ENCODE measurements at regions not wholly inside any gene's neighbourhood (a gene's known extent, or its start where the extent isn't known, plus 50 kb on each side); places are given as distances from the start of the nearest gene placed in this dataset.

DNA sequence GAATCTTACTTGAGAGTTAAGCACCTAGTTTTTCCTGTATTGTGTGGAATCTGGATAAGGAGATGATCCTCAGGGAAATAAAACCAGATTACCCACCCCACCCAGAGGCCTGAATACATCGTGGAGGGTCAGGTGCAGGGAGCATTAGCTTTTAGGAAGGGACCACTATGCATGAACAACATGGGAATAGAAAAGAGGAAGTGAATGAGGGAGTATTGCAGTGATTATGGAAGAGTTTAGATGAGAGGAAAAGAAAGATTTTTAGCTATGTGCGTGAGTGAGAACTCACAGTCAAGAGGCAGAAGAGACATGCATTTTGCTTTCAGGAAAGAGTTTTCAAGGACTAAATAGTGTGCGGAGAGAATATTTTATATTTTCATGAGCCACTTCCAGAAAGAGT, 222.3 kb upstream of the S100G start:
- Histone ChIP-seq H3K18ac (ENCODE audit: low read length) (no peak overlapping the region), H2AK5ac (ENCODE audit: low read length) (no peak overlapping the region), H3K9ac (ENCODE audit: low read length) (no peak overlapping the region), H2AFZ (ENCODE audit: insufficient read depth, low read length, poor library complexity) (no peak overlapping the region), H2BK12ac (ENCODE audit: low read length) (no peak overlapping the region), H2BK120ac (ENCODE audit: insufficient read depth, low read length, poor library complexity) (no peak overlapping the region), H3K23ac (ENCODE audit: low read length) (no peak overlapping the region), H3K36me3 (ENCODE audit: control insufficient read depth in 1 of 2, insufficient read depth in 2 of 2, low read length in 2 of 2) (no peaks in the 10 kb centered on the region), H3K14ac (ENCODE audit: low read length) (no peak overlapping the region), H3K4me2 (ENCODE audit: low read length) (no peak overlapping the region), H3K79me2 (ENCODE audit: control insufficient read depth, insufficient read depth, low read length, poor library complexity) (no peaks in the 10 kb centered on the region), H3K4ac (ENCODE audit: low read depth, low read length) (no peak overlapping the region), H2BK5ac (ENCODE audit: low read depth, low read length, poor library complexity) (no peak overlapping the region), H3K27ac (ENCODE audit: low read depth, low read length) (no peak overlapping the region), H4K91ac (ENCODE audit: low read depth, low read length) (no peak overlapping the region), H4K8ac (ENCODE audit: low read depth, low read length) (no peak overlapping the region), H4K12ac (ENCODE audit: low read depth, low read length) (no peak overlapping the region), H3K4me3 (ENCODE audit: low read depth, low read length) (no peak overlapping the region), H3K79me1 (ENCODE audit: low read length) (no peaks in the 10 kb centered on the region), H3K9me3 (ENCODE audit: insufficient read depth, low read depth, low read length) (no peaks in the 10 kb centered on the region), H3K4me1 (ENCODE audit: control insufficient read depth in 1 of 2, insufficient read depth in 2 of 2, low read length in 2 of 2) (no peaks in the 10 kb centered on the region), H3K27me3 (ENCODE audit: insufficient read depth, low read length) (no peaks in the 10 kb centered on the region)
- no peak for DNase-seq
- WGBS (ENCODE audit: extremely low coverage, insufficient coverage, insufficient read length) = no CpG with 5 or more reads among the region's 3 CpGs

DNA sequence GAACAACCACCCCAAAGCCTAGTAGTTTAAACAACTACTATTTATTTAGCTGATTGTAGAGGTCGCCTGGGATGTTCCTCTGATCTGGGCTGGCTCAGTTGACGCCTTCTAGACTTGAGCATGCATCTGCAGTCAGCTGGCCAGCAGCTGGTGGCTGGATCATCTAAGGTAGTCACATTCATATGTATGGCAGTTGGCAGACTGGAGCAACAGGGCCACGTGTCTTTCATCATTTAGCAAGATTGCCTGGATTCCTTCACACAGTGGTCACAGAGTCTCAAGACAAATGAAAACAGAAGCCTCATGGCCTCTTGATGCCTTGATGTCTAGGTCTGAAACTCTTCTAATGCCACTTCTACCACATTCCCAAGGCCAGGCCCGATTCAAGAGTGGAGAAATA, 220.6 kb upstream of the S100G start:
- no peak overlapping the region for H2AK5ac ChIP-seq (ENCODE audit: low read length)
- no peak overlapping the region for H3K18ac ChIP-seq (ENCODE audit: low read length)
- H3K27ac ChIP-seq (ENCODE audit: low read depth, low read length) = no peak overlapping the region
- H3K9me3 ChIP-seq (ENCODE audit: insufficient read depth, low read depth, low read length) = no peaks in the 10 kb centered on the region
- no peak overlapping the region for H2BK5ac ChIP-seq (ENCODE audit: low read depth, low read length, poor library complexity)
- H3K4me2 ChIP-seq (ENCODE audit: low read length) = no peak overlapping the region
- H3K4ac ChIP-seq (ENCODE audit: low read depth, low read length) = no peak overlapping the region
- no peak overlapping the region for H3K4me3 ChIP-seq (ENCODE audit: low read depth, low read length)
- no peak overlapping the region for H4K8ac ChIP-seq (ENCODE audit: low read depth, low read length)
- H3K23ac ChIP-seq (ENCODE audit: low read length) = no peak overlapping the region
- no peak overlapping the region for H3K14ac ChIP-seq (ENCODE audit: low read length)
- DNase-seq = peak; percentile 10 to 48
- no peak overlapping the region for H2BK12ac ChIP-seq (ENCODE audit: low read length)
- H3K79me1 ChIP-seq (ENCODE audit: low read length) = no peaks in the 10 kb centered on the region
- H3K27me3 ChIP-seq (ENCODE audit: insufficient read depth, low read length) = no peaks in the 10 kb centered on the region
- no peak overlapping the region for H3K9ac ChIP-seq (ENCODE audit: low read length)
- no CpG with 5 or more reads among the region's 4 CpGs for WGBS (ENCODE audit: extremely low coverage, insufficient coverage, insufficient read length)
- H2AFZ ChIP-seq (ENCODE audit: insufficient read depth, low read length, poor library complexity) = no peak overlapping the region
- no peaks in the 10 kb centered on the region for H3K79me2 ChIP-seq (ENCODE audit: control insufficient read depth, insufficient read depth, low read length, poor library complexity)
- no peak overlapping the region for H2BK120ac ChIP-seq (ENCODE audit: insufficient read depth, low read length, poor library complexity)
- no peaks in the 10 kb centered on the region for H3K4me1 ChIP-seq (ENCODE audit: control insufficient read depth in 1 of 2, insufficient read depth in 2 of 2, low read length in 2 of 2)
- H3K36me3 ChIP-seq (ENCODE audit: control insufficient read depth in 1 of 2, insufficient read depth in 2 of 2, low read length in 2 of 2) = no peaks in the 10 kb centered on the region
- H4K91ac ChIP-seq (ENCODE audit: low read depth, low read length) = no peak overlapping the region
- no peak overlapping the region for H4K12ac ChIP-seq (ENCODE audit: low read depth, low read length)

DNA sequence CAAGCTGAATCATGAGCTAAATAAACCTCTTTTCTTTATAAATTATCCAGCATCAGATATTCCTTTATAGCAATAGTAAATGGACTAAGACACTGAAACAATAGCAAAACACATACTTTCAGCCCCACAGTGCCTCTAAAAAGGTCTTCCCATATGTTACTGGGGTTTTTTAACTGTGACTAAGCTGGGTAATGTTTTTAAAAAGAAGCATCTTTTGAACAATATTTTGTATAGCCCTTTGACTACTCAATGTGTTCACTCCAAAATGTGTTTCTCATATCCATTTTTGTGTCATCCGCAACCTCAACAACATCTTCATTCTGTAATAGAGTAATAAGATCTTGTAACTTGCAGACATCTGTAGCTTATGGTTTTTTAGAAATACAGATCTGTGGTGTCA, 218.7 kb upstream of the S100G start:
- no peaks in the 10 kb centered on the region for H3K79me2 ChIP-seq (ENCODE audit: control insufficient read depth, insufficient read depth, low read length, poor library complexity)
- no peak overlapping the region for H3K4ac ChIP-seq (ENCODE audit: low read depth, low read length)
- no peak overlapping the region for H3K27ac ChIP-seq (ENCODE audit: low read depth, low read length)
- no peaks in the 10 kb centered on the region for H3K4me1 ChIP-seq (ENCODE audit: control insufficient read depth in 1 of 2, insufficient read depth in 2 of 2, low read length in 2 of 2)
- no peak overlapping the region for H2BK120ac ChIP-seq (ENCODE audit: insufficient read depth, low read length, poor library complexity)
- no peak overlapping the region for H3K9ac ChIP-seq (ENCODE audit: low read length)
- no peak overlapping the region for H2BK5ac ChIP-seq (ENCODE audit: low read depth, low read length, poor library complexity)
- no peak overlapping the region for H3K18ac ChIP-seq (ENCODE audit: low read length)
- H3K4me3 ChIP-seq (ENCODE audit: low read depth, low read length) = no peak overlapping the region
- H4K8ac ChIP-seq (ENCODE audit: low read depth, low read length) = no peak overlapping the region
- no peak overlapping the region for H2BK12ac ChIP-seq (ENCODE audit: low read length)
- H3K23ac ChIP-seq (ENCODE audit: low read length) = no peak overlapping the region
- H2AK5ac ChIP-seq (ENCODE audit: low read length) = no peak overlapping the region
- H4K12ac ChIP-seq (ENCODE audit: low read depth, low read length) = no peak overlapping the region
- WGBS (ENCODE audit: extremely low coverage, insufficient coverage, insufficient read length) = no CpG with 5 or more reads among the region's 1 CpG
- H2AFZ ChIP-seq (ENCODE audit: insufficient read depth, low read length, poor library complexity) = no peak overlapping the region
- no peaks in the 10 kb centered on the region for H3K9me3 ChIP-seq (ENCODE audit: insufficient read depth, low read depth, low read length)
- no peaks in the 10 kb centered on the region for H3K79me1 ChIP-seq (ENCODE audit: low read length)
- H4K91ac ChIP-seq (ENCODE audit: low read depth, low read length) = no peak overlapping the region
- no peaks in the 10 kb centered on the region for H3K27me3 ChIP-seq (ENCODE audit: insufficient read depth, low read length)
- no peak for DNase-seq
- H3K36me3 ChIP-seq (ENCODE audit: control insufficient read depth in 1 of 2, insufficient read depth in 2 of 2, low read length in 2 of 2) = no peaks in the 10 kb centered on the region
- H3K14ac ChIP-seq (ENCODE audit: low read length) = no peak overlapping the region
- no peak overlapping the region for H3K4me2 ChIP-seq (ENCODE audit: low read length)

DNA sequence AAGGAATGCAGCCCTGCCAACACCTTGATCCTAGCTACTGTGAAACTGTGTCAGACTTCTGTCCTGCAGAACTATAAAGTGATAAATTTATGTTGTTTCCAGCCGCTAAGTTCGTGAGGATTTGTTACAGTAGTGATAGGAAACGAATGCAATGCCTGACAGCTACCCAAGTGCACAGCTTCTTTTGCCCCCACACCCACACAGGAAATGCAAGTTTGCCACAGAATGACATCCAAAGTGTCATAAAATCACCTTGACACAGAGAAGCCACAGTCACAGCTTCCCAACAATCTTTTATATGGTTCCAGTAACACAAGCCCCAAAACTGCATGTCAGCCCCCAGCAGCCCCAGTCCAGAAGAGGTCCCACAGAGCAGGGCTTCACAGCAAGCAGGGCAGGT, 216.9 kb upstream of the S100G start:
- WGBS (ENCODE audit: extremely low coverage, insufficient coverage, insufficient read length) = no CpG with 5 or more reads among the region's 3 CpGs

More for the DNA sequence above, 216.9 kb upstream of the S100G start:
- no peaks in the 10 kb centered on the region for H3K27me3 ChIP-seq (ENCODE audit: insufficient read depth, low read length)
- no peaks in the 10 kb centered on the region for H3K36me3 ChIP-seq (ENCODE audit: control insufficient read depth in 1 of 2, insufficient read depth in 2 of 2, low read length in 2 of 2)
- H2BK120ac ChIP-seq (ENCODE audit: insufficient read depth, low read length, poor library complexity) = no peak overlapping the region
- H3K18ac ChIP-seq (ENCODE audit: low read length) = no peak overlapping the region
- no peak overlapping the region for H2BK5ac ChIP-seq (ENCODE audit: low read depth, low read length, poor library complexity)
- H2AK5ac ChIP-seq (ENCODE audit: low read length) = no peak overlapping the region
- H3K23ac ChIP-seq (ENCODE audit: low read length) = no peak overlapping the region
- no peak overlapping the region for H4K8ac ChIP-seq (ENCODE audit: low read depth, low read length)
- no peak overlapping the region for H3K4me2 ChIP-seq (ENCODE audit: low read length)
- DNase-seq = no peak
- H3K14ac ChIP-seq (ENCODE audit: low read length) = no peak overlapping the region
- H3K4ac ChIP-seq (ENCODE audit: low read depth, low read length) = no peak overlapping the region
- no peak overlapping the region for H3K4me3 ChIP-seq (ENCODE audit: low read depth, low read length)
- no peak overlapping the region for H2BK12ac ChIP-seq (ENCODE audit: low read length)
- H3K4me1 ChIP-seq (ENCODE audit: control insufficient read depth in 1 of 2, insufficient read depth in 2 of 2, low read length in 2 of 2) = no peaks in the 10 kb centered on the region
- H3K79me1 ChIP-seq (ENCODE audit: low read length) = no peaks in the 10 kb centered on the region
- H3K9ac ChIP-seq (ENCODE audit: low read length) = no peak overlapping the region
- H4K12ac ChIP-seq (ENCODE audit: low read depth, low read length) = no peak overlapping the region
- no peak overlapping the region for H4K91ac ChIP-seq (ENCODE audit: low read depth, low read length)
- no peaks in the 10 kb centered on the region for H3K9me3 ChIP-seq (ENCODE audit: insufficient read depth, low read depth, low read length)
- no peaks in the 10 kb centered on the region for H3K79me2 ChIP-seq (ENCODE audit: control insufficient read depth, insufficient read depth, low read length, poor library complexity)
- no peak overlapping the region for H3K27ac ChIP-seq (ENCODE audit: low read depth, low read length)
- no peak overlapping the region for H2AFZ ChIP-seq (ENCODE audit: insufficient read depth, low read length, poor library complexity)
